Tibial nerve (tissue), 3 donors: ENCODE measurements at regions not wholly inside any gene's neighbourhood (a gene's known extent, or its start where the extent isn't known, plus 50 kb on each side); places are given as distances from the start of the nearest gene placed in this dataset.

Experiments
- CTCF ChIP-seq, 5 experiments: fragments of 200-600 bp in 3 of 5; fragments of 450-650 bp in 2 of 5; sonication (generic) in 3 of 5; IDR thresholded peaks; one replicate each; pipeline ENCODE4 v1.5.1; 2016 to 2019; ENCODE audit warnings: antibody characterized with exemption in 5 of 5, mild to moderate bottlenecking in 3 of 5, moderate library complexity in 2 of 5
- POLR2A ChIP-seq, 2 donors: fragments of 450-650 bp; IDR thresholded peaks; one replicate each; pipeline ENCODE4 v1.6.1; 2017; ENCODE audit warnings: antibody characterized with exemption in 2 of 2, mild to moderate bottlenecking in 2 of 2, moderate library complexity in 2 of 2

- no peak for TF ChIP-seq CTCF (IDR thresholded peaks at IDR 0.05)
- no peak for TF ChIP-seq POLR2A (IDR thresholded peaks at IDR 0.05)
These were observed 63.6 kb downstream of the ACKR3 start for GRCh38 chr2:236633219-236633570.
